Fibroblast of villous mesenchyme (primary cell): ENCODE measurements at regions not wholly inside any gene's neighbourhood (a gene's known extent, or its start where the extent isn't known, plus 50 kb on each side); places are given as distances from the start of the nearest gene placed in this dataset.

Source experiments
- DNase-seq: peaks from one replicate; pipeline ENCODE4 v3.0.0-alpha.2; 2010; ENCODE audit warnings: low read depth
- H3K4me3 ChIP-seq: 2 replicates; pipeline ENCODE4 v1.5.1; 2011; ENCODE audit warnings: low read depth, mild to moderate bottlenecking, low read length
- TF ChIP-seq, protein P1 (sequence below): IDR thresholded peaks from 2 replicates; pipeline ENCODE4 v1.5.1; 2012; ENCODE audit warnings: low read depth, mild to moderate bottlenecking, low read length; ENCODE audit not compliant: insufficient read depth

DNA sequence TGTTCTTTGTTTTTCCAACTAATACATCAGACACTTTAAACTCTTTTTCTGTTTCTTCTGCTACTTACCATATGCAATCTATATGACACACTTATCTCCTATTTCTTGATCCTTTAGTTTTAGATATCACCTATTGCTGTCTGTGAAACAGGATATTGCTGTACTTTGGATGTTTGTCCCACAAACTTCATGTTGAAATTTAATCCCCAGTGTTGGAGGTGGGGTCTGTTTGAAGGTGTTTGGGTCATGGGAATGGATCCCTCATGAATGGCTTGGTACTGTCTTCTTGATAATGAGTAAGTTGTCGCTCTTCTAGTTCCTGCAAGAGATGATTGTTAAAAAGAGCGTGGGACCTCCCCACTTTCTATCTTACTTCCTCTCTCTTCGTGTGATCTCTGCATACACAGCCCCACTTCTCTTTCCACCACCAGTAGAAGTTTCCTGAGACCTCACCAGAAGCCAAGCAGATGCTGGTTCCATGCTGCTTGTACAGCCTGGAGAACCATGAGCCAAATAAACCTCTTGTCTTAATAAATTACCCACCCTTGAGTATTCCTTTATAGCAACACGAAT is 244.2 kb downstream of the NHLRC3 start:
- no peak for DNase-seq
- TF ChIP-seq, protein P1, sequence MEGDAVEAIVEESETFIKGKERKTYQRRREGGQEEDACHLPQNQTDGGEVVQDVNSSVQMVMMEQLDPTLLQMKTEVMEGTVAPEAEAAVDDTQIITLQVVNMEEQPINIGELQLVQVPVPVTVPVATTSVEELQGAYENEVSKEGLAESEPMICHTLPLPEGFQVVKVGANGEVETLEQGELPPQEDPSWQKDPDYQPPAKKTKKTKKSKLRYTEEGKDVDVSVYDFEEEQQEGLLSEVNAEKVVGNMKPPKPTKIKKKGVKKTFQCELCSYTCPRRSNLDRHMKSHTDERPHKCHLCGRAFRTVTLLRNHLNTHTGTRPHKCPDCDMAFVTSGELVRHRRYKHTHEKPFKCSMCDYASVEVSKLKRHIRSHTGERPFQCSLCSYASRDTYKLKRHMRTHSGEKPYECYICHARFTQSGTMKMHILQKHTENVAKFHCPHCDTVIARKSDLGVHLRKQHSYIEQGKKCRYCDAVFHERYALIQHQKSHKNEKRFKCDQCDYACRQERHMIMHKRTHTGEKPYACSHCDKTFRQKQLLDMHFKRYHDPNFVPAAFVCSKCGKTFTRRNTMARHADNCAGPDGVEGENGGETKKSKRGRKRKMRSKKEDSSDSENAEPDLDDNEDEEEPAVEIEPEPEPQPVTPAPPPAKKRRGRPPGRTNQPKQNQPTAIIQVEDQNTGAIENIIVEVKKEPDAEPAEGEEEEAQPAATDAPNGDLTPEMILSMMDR, result no peak
- H3K4me3 ChIP-seq, result no peak overlapping the region

DNA sequence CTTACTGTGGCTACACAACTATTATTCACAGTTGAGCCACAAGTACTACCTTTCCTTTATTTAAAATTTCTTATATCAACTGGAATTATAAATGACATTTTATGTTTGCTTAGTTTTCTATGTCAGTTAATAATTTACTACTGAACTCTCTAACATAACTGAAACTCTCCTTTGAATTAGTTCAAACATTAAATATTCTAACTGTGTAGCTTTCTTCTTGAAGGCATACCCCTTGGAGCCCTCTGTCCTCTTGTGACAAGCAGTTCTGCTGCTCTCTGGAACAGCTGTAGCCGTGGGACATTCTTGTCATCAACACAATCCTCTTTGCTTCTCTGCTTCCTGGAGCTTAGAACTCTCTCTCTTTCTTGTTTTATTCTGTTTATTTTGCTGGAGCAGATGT is 244.8 kb downstream of the NHLRC3 start:
- DNase-seq, result no peak
- no peak overlapping the region for H3K4me3 ChIP-seq
- TF ChIP-seq, protein P1, result no peak

DNA sequence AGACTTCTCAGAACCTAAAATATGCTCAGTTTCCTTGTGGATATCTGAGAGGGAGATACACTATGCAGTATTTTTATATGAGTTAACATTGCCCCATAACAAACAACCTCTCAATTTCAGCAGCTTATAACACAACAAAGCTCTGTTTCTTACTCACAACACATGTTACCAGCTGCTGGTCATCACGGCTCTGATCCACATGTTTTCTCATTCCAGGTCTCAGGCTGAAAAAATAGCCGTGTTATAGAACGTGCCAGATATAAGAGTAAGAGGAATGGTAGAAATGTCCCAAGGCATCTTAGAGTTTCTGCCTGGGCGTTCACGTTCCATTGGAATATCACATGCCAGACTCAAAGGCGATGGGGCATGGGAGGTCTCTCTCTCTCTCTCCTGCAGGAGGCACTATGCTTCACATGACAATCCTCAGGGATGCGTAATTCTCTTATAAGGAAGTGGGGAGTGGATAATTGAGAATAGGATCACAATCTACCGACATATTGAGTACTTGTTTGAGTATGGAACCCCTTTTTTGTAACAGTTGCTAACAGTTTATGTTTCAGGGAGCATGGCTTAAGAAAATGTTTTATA is 246.6 kb downstream of the NHLRC3 start:
- TF ChIP-seq, protein P1, result no peak
- no peak overlapping the region for H3K4me3 ChIP-seq
- no peak for DNase-seq
